GM12878 (cell line): ENCODE measurements at regions not wholly inside any gene's neighbourhood (a gene's known extent, or its start where the extent isn't known, plus 50 kb on each side); places are given as distances from the start of the nearest gene placed in this dataset.
"Not testable (repeated sequence)": the region's sequence is repeated elsewhere in the genome, so short reads cannot be mapped to it uniquely, and the experiment has no call there.

ENCODE experiments used
- ATAC-seq: fragments of 200-7000 bp; cut with Tn5 transposase; 3 replicates; pipeline ENCODE4 v1.9.1; 2020; ENCODE audit warnings: mild to moderate bottlenecking, moderate library complexity
- BruUV-seq: library from RNA; stranded (reverse); fragments of 400-500 nt; replicated peaks from 2 replicates; lab custom pipeline; 2021; lab: Mats Ljungman, UMichigan
- CTCF ChIA-PET: fragments of 300-600 bp; sonication (Branson Sonifier 250); formaldehyde crosslinking; extraction: SDS; loops from one replicate; lab custom pipeline; 2021; ENCODE audit warnings: inconsistent platforms; lab: Yijun Ruan, JAX
- POLR2A ChIA-PET: fragments of 350-600 bp; formaldehyde crosslinking; extraction: SDS; loops from one replicate; lab custom pipeline; 2021; ENCODE audit warnings: inconsistent platforms; lab: Charles Lee
- RAD21 ChIA-PET: fragments of 300-600 bp; sonication (Branson Sonifier 250); formaldehyde crosslinking; loops from one replicate; lab custom pipeline; 2023; ENCODE audit warnings: antibody characterized with exemption; ENCODE audit not compliant: unreplicated experiment; lab: Charles Lee
- SMC1A ChIA-PET: fragments of 300-600 bp; sonication (Branson Sonifier 250); formaldehyde crosslinking; loops from one replicate; lab custom pipeline; 2023; ENCODE audit not compliant: unreplicated experiment, uncharacterized antibody; lab: Charles Lee
- DNase-seq: peaks from one replicate; pipeline ENCODE4 v3.0.0-alpha.2; 2011; ENCODE audit warnings: low read depth, low spot score
- FAIRE-seq: peaks from 3 replicates; lab custom pipeline; 2011; peaks lifted over from hg19 to GRCh38; lab: Jason Lieb, UNC
- H2AFZ ChIP-seq: 2 replicates; pipeline ENCODE4 v1.6.0; 2011; ENCODE audit warnings: low read depth, low read length, control low read depth; ENCODE audit not compliant: control insufficient read depth
- H3K27ac ChIP-seq: 2 replicates; pipeline ENCODE4 v1.5.1; 2011; ENCODE audit warnings: control low read depth; ENCODE audit not compliant: control insufficient read depth, insufficient read depth
- H3K27me3 ChIP-seq, 2 experiments: replicated peaks in 1 of 2; 2 replicates each; pipeline versions ENCODE4 v1.6.0 to v1.6.1; 2011; ENCODE audit warnings: low read length in 1 of 2; ENCODE audit not compliant: control insufficient read depth in 2 of 2, insufficient read depth in 2 of 2
- H3K36me3 ChIP-seq, 2 experiments: 2 replicates each; pipeline ENCODE4 v1.5.1; 2011; ENCODE audit warnings: low read length in 1 of 2; ENCODE audit not compliant: control insufficient read depth in 2 of 2, insufficient read depth in 2 of 2
- H3K4me1 ChIP-seq: 2 replicates; pipeline ENCODE4 v1.6.1; 2011; ENCODE audit warnings: mild to moderate bottlenecking, low read length, moderate library complexity, mixed read lengths; ENCODE audit not compliant: control insufficient read depth, insufficient read depth
- H3K4me2 ChIP-seq: 2 replicates; pipeline ENCODE4 v1.6.0; 2011; ENCODE audit warnings: control low read depth; ENCODE audit not compliant: control insufficient read depth, insufficient read depth
- H3K4me3 ChIP-seq: fragments of 200-600 bp; sonication (generic); 2 replicates; pipeline ENCODE4 v1.5.1; 2016
- H3K79me2 ChIP-seq: 2 replicates; pipeline ENCODE4 v1.6.0; 2011; ENCODE audit warnings: low read length; ENCODE audit not compliant: control insufficient read depth, insufficient read depth
- H3K9ac ChIP-seq: 2 replicates; pipeline ENCODE4 v1.8.0; 2011; ENCODE audit warnings: low read length, control low read depth, mixed read lengths; ENCODE audit not compliant: control insufficient read depth, insufficient read depth
- H3K9me3 ChIP-seq: replicated peaks from 3 replicates; pipeline ENCODE4 v1.5.1; 2011; ENCODE audit warnings: mild to moderate bottlenecking, low read length; ENCODE audit not compliant: control insufficient read depth, insufficient read depth
- H4K20me1 ChIP-seq: 2 replicates; pipeline ENCODE4 v1.6.0; 2011; ENCODE audit not compliant: control insufficient read depth, insufficient read depth
- NR2C1 ChIP-seq: fragments of 450-650 bp; IDR thresholded peaks from 2 replicates; pipeline ENCODE4 v1.6.1; 2017; ENCODE audit warnings: antibody characterized with exemption, mild to moderate bottlenecking, moderate library complexity
- WGBS: methylation state at CpG from one replicate; pipeline ENCODE4 v1.1.6; 2016; ENCODE audit warnings: low lambda C conversion rate; ENCODE audit not compliant: insufficient replicate concordance, insufficient coverage; ENCODE audit errors: missing lambda C conversion rate; 5-methylcytosine and 5-hydroxymethylcytosine counted together
- in situ Hi-C: fragments of 300-500 bp; cut with MboI; formaldehyde crosslinking; loops from 9 replicates; pipeline ENCODE4 v1.14.3; 2018; ENCODE audit warnings: mixed read lengths
- intact Hi-C: fragments of 100-400 bp; cut with micrococcal nuclease; formaldehyde crosslinking; loops from one replicate; pipeline ENCODE4 v1.14.2; 2022; ENCODE audit not compliant: unreplicated experiment

DNA sequence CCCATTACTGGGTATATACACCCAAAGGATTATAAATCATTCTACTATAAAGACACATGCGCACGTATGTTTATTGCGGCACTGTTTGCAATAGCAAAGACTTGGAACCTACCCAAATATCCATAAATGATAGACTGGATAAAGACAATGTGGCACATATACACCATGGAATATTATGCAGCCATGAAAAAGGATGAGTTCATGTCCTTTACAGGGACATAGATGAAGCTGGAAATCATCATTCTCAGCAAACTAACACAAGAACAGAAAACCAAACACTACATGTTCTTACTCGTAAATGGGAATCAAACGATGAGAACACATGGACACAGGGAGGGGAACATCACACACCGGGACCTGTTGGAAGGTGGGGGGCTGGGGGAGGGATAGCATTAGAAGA, 171.3 kb downstream of the SUDS3 start:
- H3K79me2 ChIP-seq, H3K36me3 ChIP-seq, POLR2A ChIA-PET, RAD21 ChIA-PET, intact Hi-C loops, H3K9ac ChIP-seq, ATAC-seq, BruUV-seq, FAIRE-seq, H3K4me2 ChIP-seq, H3K27ac ChIP-seq, H4K20me1 ChIP-seq, H3K9me3 ChIP-seq, CTCF ChIA-PET, H3K4me3 ChIP-seq, H3K4me1 ChIP-seq, H2AFZ ChIP-seq, SMC1A ChIA-PET, in situ Hi-C loops, H3K27me3 ChIP-seq, DNase-seq: not testable (repeated sequence)
- WGBS, result 70% methylated on average over 6 of the region's 6 CpGs

DNA sequence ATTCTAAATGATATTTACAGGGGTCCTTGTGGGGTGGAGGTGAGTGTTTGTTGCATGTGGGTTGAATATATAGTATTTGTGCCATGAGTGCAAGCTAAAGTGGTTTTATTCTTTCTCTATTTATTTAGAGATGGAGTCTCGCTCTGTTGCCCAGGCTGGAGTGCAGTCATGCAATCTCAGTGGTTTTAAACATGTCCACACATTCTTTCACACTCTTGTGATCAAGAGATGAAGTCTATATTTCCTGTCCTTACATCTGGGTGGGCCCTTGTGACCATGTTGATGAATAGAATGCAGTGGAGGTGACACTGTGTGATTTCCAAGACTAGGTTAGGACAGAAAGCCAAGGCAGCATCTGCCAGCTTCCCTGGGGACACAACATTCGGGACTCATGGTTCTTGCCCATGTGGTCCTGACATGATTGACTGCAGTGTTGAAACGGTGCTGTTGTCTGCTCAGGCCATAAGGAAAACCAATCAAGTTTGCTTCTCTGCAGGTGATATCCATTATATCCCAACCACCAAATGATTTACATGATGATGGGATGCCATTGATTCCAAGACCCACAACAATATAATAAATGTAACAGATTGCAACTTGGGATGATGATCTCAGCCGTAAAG, 172.6 kb downstream of the SUDS3 start:
- no peak overlapping the region for H2AFZ ChIP-seq
- no peak for TF ChIP-seq NR2C1
- ChIA-PET CTCF (no interaction called here), SMC1A (no interaction called here), RAD21 (no interaction called here), POLR2A (no interaction called here)
- in situ Hi-C loops (no loop called here), intact Hi-C loops (no loop called here)
- no peaks in the 10 kb centered on the region for H3K79me2 ChIP-seq
- no peak for DNase-seq
- H3K9me3 ChIP-seq, result no peaks in the 10 kb centered on the region
- WGBS, result 14% methylated on average over 4 of the region's 4 CpGs
- no peaks in the 10 kb centered on the region for H3K36me3 ChIP-seq
- no peaks in the 10 kb centered on the region for H3K27me3 ChIP-seq
- no peak overlapping the region for H3K4me2 ChIP-seq
- no peak overlapping the region for H3K4me3 ChIP-seq
- BruUV-seq, result no TSS peak
- no peak for ATAC-seq
- no peaks in the 10 kb centered on the region for H4K20me1 ChIP-seq
- no peaks in the 10 kb centered on the region for H3K4me1 ChIP-seq
- no peak overlapping the region for H3K9ac ChIP-seq
- no peak overlapping the region for H3K27ac ChIP-seq
- FAIRE-seq, result no peak
